ENCODE measurements at regions not wholly inside any gene's neighbourhood (a gene's known extent, or its start where the extent isn't known, plus 50 kb on each side); places are given as distances from the start of the nearest gene placed in this dataset.

- no peak for DNase-seq
Measured at GRCh38 chr18:72940986-72941385, 73.2 kb upstream of the NETO1 start.

GRCh38 chr18:72940509-72940908 lies 72.7 kb upstream of the NETO1 start:
- no peak for DNase-seq

GRCh38 chr18:72935744-72936143 lies 68.0 kb upstream of the NETO1 start:
- DNase-seq: no peak

- DNase-seq: no peak
Measured at GRCh38 chr18:72922895-72923294, 55.1 kb upstream of the NETO1 start.
